Nephron progenitor cell (in vitro differentiated cells): ENCODE measurements at regions not wholly inside any gene's neighbourhood (a gene's known extent, or its start where the extent isn't known, plus 50 kb on each side); places are given as distances from the start of the nearest gene placed in this dataset.

Experiments used
- DNase-seq: peaks from one replicate; pipeline ENCODE4 v3.0.0; 2021
- H3K27ac Mint-ChIP-seq: 2 replicates; pipeline ENCODE4 v1.8.0; 2021; ENCODE audit warnings: mild to moderate bottlenecking, moderate library complexity, mixed read lengths
- H3K27me3 Mint-ChIP-seq: 2 replicates; pipeline ENCODE4 v1.8.0; 2021; ENCODE audit warnings: mild to moderate bottlenecking, low read depth, mixed read lengths; ENCODE audit not compliant: poor library complexity
- H3K36me3 Mint-ChIP-seq: 2 replicates; pipeline ENCODE4 v1.8.0; 2021; ENCODE audit warnings: low read depth, mixed read lengths
- H3K4me1 Mint-ChIP-seq: 2 replicates; pipeline ENCODE4 v1.8.0; 2021; ENCODE audit warnings: mixed read lengths
- H3K4me3 Mint-ChIP-seq: 2 replicates; pipeline ENCODE4 v1.8.0; 2021; ENCODE audit warnings: mild to moderate bottlenecking, moderate library complexity, mixed read lengths
- H3K9me3 Mint-ChIP-seq: 2 replicates; pipeline ENCODE4 v1.8.0; 2021; ENCODE audit warnings: mild to moderate bottlenecking, moderate library complexity, mixed read lengths
- CTCF ChIP-seq: fragments of 200-600 bp; sonication (generic); IDR thresholded peaks from 2 replicates; pipeline ENCODE4 v1.5.0; 2021; ENCODE audit warnings: antibody characterized with exemption

GRCh38 chrX:120021927-120022326 is 55.6 kb downstream of the RHOXF2B start:
- peaks cover 48% of the 10 kb centered on the region for H3K9me3 Mint-ChIP-seq
- no peak for TF ChIP-seq CTCF
- no peak overlapping the region for H3K27ac Mint-ChIP-seq
- no peak for DNase-seq
- peaks cover 49% of the 10 kb centered on the region for H3K27me3 Mint-ChIP-seq
- no peaks in the 10 kb centered on the region for H3K4me1 Mint-ChIP-seq
- no peaks in the 10 kb centered on the region for H3K36me3 Mint-ChIP-seq
- H3K4me3 Mint-ChIP-seq = no peak overlapping the region

GRCh38 chrX:120020305-120020704 is 57.2 kb downstream of the RHOXF2B start:
- Mint-ChIP-seq H3K4me1 (peaks cover 8% of the 10 kb centered on the region), H3K9me3 (peaks cover 50% of the 10 kb centered on the region), H3K27me3 (peaks cover 62% of the 10 kb centered on the region), H3K4me3 (no peak overlapping the region), H3K27ac (no peak overlapping the region), H3K36me3 (no peaks in the 10 kb centered on the region)
- TF ChIP-seq CTCF = no peak
- no peak for DNase-seq

GRCh38 chrX:120016068-120016441 is 61.4 kb downstream of the RHOXF2B start:
- H3K4me3 Mint-ChIP-seq = peak overlapping the region; percentile 82
- no peak for DNase-seq
- H3K27me3 Mint-ChIP-seq = peaks cover 94% of the 10 kb centered on the region
- peaks cover 50% of the 10 kb centered on the region for H3K9me3 Mint-ChIP-seq
- H3K4me1 Mint-ChIP-seq = peaks cover 14% of the 10 kb centered on the region
- no peak overlapping the region for H3K27ac Mint-ChIP-seq
- no peaks in the 10 kb centered on the region for H3K36me3 Mint-ChIP-seq
- TF ChIP-seq CTCF = no peak

GRCh38 chrX:120015145-120016067 is 62.1 kb downstream of the RHOXF2B start:
- Mint-ChIP-seq H3K27ac (no peak overlapping the region), H3K27me3 (peaks cover 95% of the 10 kb centered on the region), H3K36me3 (no peaks in the 10 kb centered on the region), H3K4me3 (peak overlapping the region; percentile 82), H3K4me1 (peaks cover 14% of the 10 kb centered on the region), H3K9me3 (peaks cover 55% of the 10 kb centered on the region)
- peak; percentile 28 for DNase-seq
- TF ChIP-seq CTCF = no peak

- TF ChIP-seq CTCF = no peak
- no peak for DNase-seq
- no peak overlapping the region for H3K27ac Mint-ChIP-seq
- no peaks in the 10 kb centered on the region for H3K36me3 Mint-ChIP-seq
- H3K9me3 Mint-ChIP-seq = peaks cover 59% of the 10 kb centered on the region
- H3K27me3 Mint-ChIP-seq = peaks cover 97% of the 10 kb centered on the region
- H3K4me1 Mint-ChIP-seq = peaks cover 14% of the 10 kb centered on the region
- peak overlapping the region; percentile 82 for H3K4me3 Mint-ChIP-seq
Measured at GRCh38 chrX:120014354-120015130, 62.9 kb downstream of the RHOXF2B start.
